ENCODE measurements at regions not wholly inside any gene's neighbourhood (a gene's known extent, or its start where the extent isn't known, plus 50 kb on each side); places are given as distances from the start of the nearest gene placed in this dataset.
"Not testable (repeated sequence)": the region's sequence is repeated elsewhere in the genome, so short reads cannot be mapped to it uniquely, and the experiment has no call there.

GRCh38 chr5:82885627-82886389, 191.4 kb downstream of the TMEM167A start:
- Histone ChIP-seq H3K27me3 (ENCODE audit: low read depth, low read length) (no peaks in the 10 kb centered on the region), H3K4me3 (ENCODE audit: low read depth in 1 of 2, low read length in 2 of 2) (no peak overlapping the region), H3K36me3 (ENCODE audit: control insufficient read depth in 1 of 2, insufficient read depth in 2 of 2, low read length in 2 of 2) (no peaks in the 10 kb centered on the region), H3K4me1 (ENCODE audit: control insufficient read depth in 1 of 2, insufficient read depth in 2 of 2, low read length in 2 of 2) (no peaks in the 10 kb centered on the region), H3K9me3 (ENCODE audit: control insufficient read depth in 1 of 2, low read length in 2 of 2) (peaks cover 0 to 4% of the 10 kb centered on the region in 2 donors), H3K27ac (ENCODE audit: low read length) (no peak overlapping the region)

DNA sequence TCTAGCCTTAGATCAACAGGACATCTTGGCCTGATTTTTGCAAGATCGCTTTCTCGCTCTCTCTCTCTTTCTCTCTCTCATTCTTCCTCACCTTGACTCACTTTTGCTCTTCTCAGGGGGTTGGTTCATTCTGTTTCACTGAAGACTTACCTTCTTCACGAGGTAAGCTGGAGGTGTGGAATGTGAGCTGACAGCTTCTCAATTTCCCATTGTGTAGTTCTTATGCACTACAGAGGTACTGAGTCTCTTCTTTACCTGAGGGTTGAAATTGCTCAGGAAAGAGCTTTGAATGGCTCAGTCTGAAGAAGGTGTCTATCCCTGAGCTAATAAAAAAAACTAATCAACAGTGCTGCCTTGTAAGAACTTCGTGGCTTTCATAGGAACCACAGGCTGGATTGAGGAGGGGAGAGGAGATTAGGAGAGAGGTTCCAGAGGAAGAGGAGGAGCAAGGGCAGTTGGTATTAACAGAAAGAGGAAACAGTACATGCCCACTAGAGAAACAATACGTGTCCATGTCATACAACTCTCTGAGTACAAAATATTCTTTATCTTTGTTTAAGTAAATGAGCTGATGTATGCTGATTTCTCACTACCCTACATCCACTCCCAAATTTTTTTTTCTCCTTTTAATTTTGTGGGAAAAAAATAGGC, 192.2 kb downstream of the TMEM167A start:
- no peaks in the 10 kb centered on the region for H3K27me3 ChIP-seq (ENCODE audit: low read depth, low read length)
- H3K4me1 ChIP-seq (ENCODE audit: control insufficient read depth in 1 of 2, insufficient read depth in 2 of 2, low read length in 2 of 2), result no peaks in the 10 kb centered on the region
- H3K9me3 ChIP-seq (ENCODE audit: control insufficient read depth in 1 of 2, low read length in 2 of 2), result peaks cover 0 to 12% of the 10 kb centered on the region in 2 donors
- no peaks in the 10 kb centered on the region for H3K36me3 ChIP-seq (ENCODE audit: control insufficient read depth in 1 of 2, insufficient read depth in 2 of 2, low read length in 2 of 2)
- H3K4me3 ChIP-seq (ENCODE audit: low read depth in 1 of 2, low read length in 2 of 2), result no peak overlapping the region
- no peak overlapping the region for H3K27ac ChIP-seq (ENCODE audit: low read length)

GRCh38 chr5:82882316-82882715, 194.9 kb downstream of the TMEM167A start:
- no peaks in the 10 kb centered on the region for H3K27me3 ChIP-seq (ENCODE audit: low read depth, low read length)
- H3K9me3 ChIP-seq (ENCODE audit: control insufficient read depth in 1 of 2, low read length in 2 of 2), result peaks cover 8 to 19% of the 10 kb centered on the region in 2 donors
- H3K27ac ChIP-seq (ENCODE audit: low read length), result no peak overlapping the region
- H3K36me3 ChIP-seq (ENCODE audit: control insufficient read depth in 1 of 2, insufficient read depth in 2 of 2, low read length in 2 of 2), result no peaks in the 10 kb centered on the region
- no peaks in the 10 kb centered on the region for H3K4me1 ChIP-seq (ENCODE audit: control insufficient read depth in 1 of 2, insufficient read depth in 2 of 2, low read length in 2 of 2)
- no peak overlapping the region for H3K4me3 ChIP-seq (ENCODE audit: low read depth in 1 of 2, low read length in 2 of 2)

DNA sequence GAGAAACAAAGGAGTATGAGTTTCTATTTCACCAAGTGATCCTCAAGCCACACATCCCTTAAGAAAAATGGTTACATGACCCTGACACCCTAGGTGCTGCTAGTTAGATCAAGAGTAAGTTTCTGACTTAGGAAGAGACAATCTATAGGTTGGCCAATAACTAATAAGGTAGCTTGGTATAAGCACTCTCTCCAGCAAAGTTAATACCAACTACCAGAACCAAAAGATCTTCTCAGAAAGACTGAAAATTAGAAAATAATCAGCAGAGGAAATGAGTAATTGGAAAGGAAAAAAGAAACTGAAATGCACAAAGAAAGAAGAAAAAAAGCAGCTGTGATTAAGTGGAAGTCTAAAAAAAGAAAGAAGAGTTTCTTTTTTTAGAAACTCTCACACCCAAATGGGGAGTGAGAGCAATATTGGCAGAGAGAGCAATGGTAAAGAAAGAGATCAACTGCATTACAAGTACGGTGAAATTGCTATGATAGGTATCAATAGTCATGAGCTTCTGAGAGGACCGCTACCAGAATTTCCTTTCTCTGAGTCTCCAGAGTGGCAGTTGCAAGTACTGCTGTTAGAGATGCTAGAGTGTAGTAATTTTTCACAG, 195.5 kb downstream of the TMEM167A start:
- H3K4me1 ChIP-seq (ENCODE audit: control insufficient read depth in 1 of 2, insufficient read depth in 2 of 2, low read length in 2 of 2), result no peaks in the 10 kb centered on the region

DNA sequence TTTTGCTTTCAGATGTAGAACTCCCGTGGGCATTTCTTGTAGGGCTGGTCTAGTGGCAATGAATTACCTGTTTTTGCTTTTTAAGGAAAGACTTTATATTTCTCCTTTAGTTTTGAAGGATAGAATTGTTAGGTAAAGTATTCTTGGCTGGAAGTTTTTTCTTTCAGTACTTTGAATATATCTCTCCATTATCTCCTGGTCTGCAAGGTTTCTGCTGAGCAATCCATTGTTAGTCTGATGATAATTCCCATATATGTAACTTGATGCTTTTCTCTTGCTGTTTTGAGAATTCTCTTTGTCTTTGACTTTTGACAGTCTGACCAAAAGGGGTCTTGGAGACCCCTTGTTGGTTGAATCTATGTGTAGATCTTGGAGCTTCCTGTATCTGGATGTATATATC, 198.1 kb downstream of the TMEM167A start:
- Histone ChIP-seq H3K27me3 (ENCODE audit: low read depth, low read length) (no peaks in the 10 kb centered on the region), H3K9me3 (ENCODE audit: control insufficient read depth in 1 of 2, low read length in 2 of 2) (peaks cover 8 to 23% of the 10 kb centered on the region in 2 donors), H3K36me3 (ENCODE audit: control insufficient read depth in 1 of 2, insufficient read depth in 2 of 2, low read length in 2 of 2) (no peaks in the 10 kb centered on the region), H3K4me3 (ENCODE audit: low read depth in 1 of 2, low read length in 2 of 2) (no peak overlapping the region), H3K27ac (ENCODE audit: low read length) (no peak overlapping the region), H3K4me1 (ENCODE audit: control insufficient read depth in 1 of 2, insufficient read depth in 2 of 2, low read length in 2 of 2) (no peaks in the 10 kb centered on the region)

More for the DNA sequence above, 195.5 kb downstream of the TMEM167A start:
- Histone ChIP-seq H3K27ac (ENCODE audit: low read length) (no peak overlapping the region), H3K9me3 (ENCODE audit: control insufficient read depth in 1 of 2, low read length in 2 of 2) (peaks cover 8 to 22% of the 10 kb centered on the region in 2 donors), H3K27me3 (ENCODE audit: low read depth, low read length) (no peaks in the 10 kb centered on the region), H3K36me3 (ENCODE audit: control insufficient read depth in 1 of 2, insufficient read depth in 2 of 2, low read length in 2 of 2) (no peaks in the 10 kb centered on the region), H3K4me3 (ENCODE audit: low read depth in 1 of 2, low read length in 2 of 2) (no peak overlapping the region)

GRCh38 chr5:82873452-82873851, 203.7 kb downstream of the TMEM167A start:
- H3K27ac ChIP-seq (ENCODE audit: low read length), result no peak overlapping the region
- H3K4me1 ChIP-seq (ENCODE audit: control insufficient read depth in 1 of 2, insufficient read depth in 2 of 2, low read length in 2 of 2), result no peaks in the 10 kb centered on the region
- no peaks in the 10 kb centered on the region for H3K36me3 ChIP-seq (ENCODE audit: control insufficient read depth in 1 of 2, insufficient read depth in 2 of 2, low read length in 2 of 2)
- H3K27me3 ChIP-seq (ENCODE audit: low read depth, low read length), result no peaks in the 10 kb centered on the region
- H3K4me3 ChIP-seq (ENCODE audit: low read depth in 1 of 2, low read length in 2 of 2), result no peak overlapping the region
- peaks cover 0 to 4% of the 10 kb centered on the region in 2 donors for H3K9me3 ChIP-seq (ENCODE audit: control insufficient read depth in 1 of 2, low read length in 2 of 2)

- not testable (repeated sequence) for H3K9me3 ChIP-seq (ENCODE audit: control insufficient read depth in 1 of 2, low read length in 2 of 2)
Observed at GRCh38 chr5:82872321-82873288, 204.6 kb downstream of the TMEM167A start.

DNA sequence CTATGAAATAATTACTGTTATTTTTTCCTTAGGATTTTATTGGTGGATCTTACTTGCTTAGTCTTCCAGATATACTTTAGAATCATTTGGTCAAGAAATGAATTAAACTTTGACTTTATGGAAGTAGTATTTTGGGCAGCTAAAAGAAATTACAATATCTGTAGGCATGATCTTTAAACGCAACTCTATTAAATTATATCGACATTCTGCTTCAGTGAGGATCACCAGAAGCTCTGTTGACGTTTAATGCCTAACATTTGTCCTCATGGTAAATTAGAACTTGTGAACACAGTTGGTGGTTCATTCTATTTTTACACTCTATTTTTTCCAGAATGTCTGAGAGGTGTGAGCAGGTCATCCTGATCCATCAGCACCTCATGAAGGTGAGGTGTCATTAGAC, 211.6 kb downstream of the TMEM167A start:
- H3K36me3 ChIP-seq (ENCODE audit: control insufficient read depth in 1 of 2, insufficient read depth in 2 of 2, low read length in 2 of 2), result no peaks in the 10 kb centered on the region
- H3K4me1 ChIP-seq (ENCODE audit: control insufficient read depth in 1 of 2, insufficient read depth in 2 of 2, low read length in 2 of 2), result no peaks in the 10 kb centered on the region
- no peak overlapping the region for H3K27ac ChIP-seq (ENCODE audit: low read length)
- H3K27me3 ChIP-seq (ENCODE audit: low read depth, low read length), result no peaks in the 10 kb centered on the region
- H3K4me3 ChIP-seq (ENCODE audit: low read depth in 1 of 2, low read length in 2 of 2), result no peak overlapping the region
- H3K9me3 ChIP-seq (ENCODE audit: control insufficient read depth in 1 of 2, low read length in 2 of 2), result no peaks in the 10 kb centered on the region

More at GRCh38 chr5:82872321-82873288, 204.6 kb downstream of the TMEM167A start:
- H3K27me3 ChIP-seq (ENCODE audit: low read depth, low read length); H3K4me1 ChIP-seq (ENCODE audit: control insufficient read depth in 1 of 2, insufficient read depth in 2 of 2, low read length in 2 of 2); H3K36me3 ChIP-seq (ENCODE audit: control insufficient read depth in 1 of 2, insufficient read depth in 2 of 2, low read length in 2 of 2); H3K4me3 ChIP-seq (ENCODE audit: low read depth in 1 of 2, low read length in 2 of 2); H3K27ac ChIP-seq (ENCODE audit: low read length): not testable (repeated sequence)

DNA sequence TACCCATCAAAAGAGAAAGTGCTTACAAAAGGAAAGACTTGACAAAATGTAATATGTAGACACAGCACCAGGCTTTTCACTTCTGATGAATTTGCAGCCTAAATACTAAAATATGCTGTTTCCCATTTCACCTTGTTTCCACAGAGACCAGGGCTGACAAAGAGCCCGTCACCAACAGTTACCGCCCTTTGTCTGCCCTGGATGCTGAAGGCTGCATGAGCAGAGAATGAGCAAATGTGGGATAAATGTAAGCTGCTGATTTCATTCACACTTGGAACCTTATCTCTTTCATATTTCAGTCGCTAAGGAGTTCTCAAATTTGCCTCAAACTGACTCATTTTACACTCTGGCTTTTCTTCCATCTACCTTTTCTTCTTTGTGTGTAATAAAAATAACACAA, 213.9 kb downstream of the TMEM167A start:
- Histone ChIP-seq H3K27ac (ENCODE audit: low read length) (no peak overlapping the region), H3K4me1 (ENCODE audit: control insufficient read depth in 1 of 2, insufficient read depth in 2 of 2, low read length in 2 of 2) (no peaks in the 10 kb centered on the region), H3K27me3 (ENCODE audit: low read depth, low read length) (no peaks in the 10 kb centered on the region), H3K9me3 (ENCODE audit: control insufficient read depth in 1 of 2, low read length in 2 of 2) (no peaks in the 10 kb centered on the region), H3K36me3 (ENCODE audit: control insufficient read depth in 1 of 2, insufficient read depth in 2 of 2, low read length in 2 of 2) (no peaks in the 10 kb centered on the region), H3K4me3 (ENCODE audit: low read depth in 1 of 2, low read length in 2 of 2) (no peak overlapping the region)

DNA sequence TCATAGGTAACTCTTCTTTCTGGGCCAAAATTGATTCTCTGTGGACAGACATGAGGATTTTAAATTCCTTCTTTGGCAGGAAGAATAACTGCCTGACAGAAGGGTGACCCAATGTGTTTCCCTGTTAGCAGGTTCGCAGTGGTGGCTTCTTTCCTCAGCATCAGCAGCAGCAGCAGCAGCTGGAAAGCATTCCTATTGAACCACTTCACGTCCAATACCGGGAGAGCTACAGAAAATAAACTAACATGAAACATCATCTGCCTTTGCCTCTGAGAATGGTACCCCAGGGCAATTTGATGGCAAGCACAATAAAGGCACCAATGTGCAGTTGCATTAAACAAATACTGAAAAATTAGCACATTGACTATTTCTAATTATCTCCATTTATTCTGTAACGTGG, 214.5 kb downstream of the TMEM167A start:
- H3K36me3 ChIP-seq (ENCODE audit: control insufficient read depth in 1 of 2, insufficient read depth in 2 of 2, low read length in 2 of 2), result no peaks in the 10 kb centered on the region
- no peak overlapping the region for H3K4me3 ChIP-seq (ENCODE audit: low read depth in 1 of 2, low read length in 2 of 2)
- no peaks in the 10 kb centered on the region for H3K9me3 ChIP-seq (ENCODE audit: control insufficient read depth in 1 of 2, low read length in 2 of 2)
- no peaks in the 10 kb centered on the region for H3K27me3 ChIP-seq (ENCODE audit: low read depth, low read length)
- no peak overlapping the region for H3K27ac ChIP-seq (ENCODE audit: low read length)
- no peaks in the 10 kb centered on the region for H3K4me1 ChIP-seq (ENCODE audit: control insufficient read depth in 1 of 2, insufficient read depth in 2 of 2, low read length in 2 of 2)

DNA sequence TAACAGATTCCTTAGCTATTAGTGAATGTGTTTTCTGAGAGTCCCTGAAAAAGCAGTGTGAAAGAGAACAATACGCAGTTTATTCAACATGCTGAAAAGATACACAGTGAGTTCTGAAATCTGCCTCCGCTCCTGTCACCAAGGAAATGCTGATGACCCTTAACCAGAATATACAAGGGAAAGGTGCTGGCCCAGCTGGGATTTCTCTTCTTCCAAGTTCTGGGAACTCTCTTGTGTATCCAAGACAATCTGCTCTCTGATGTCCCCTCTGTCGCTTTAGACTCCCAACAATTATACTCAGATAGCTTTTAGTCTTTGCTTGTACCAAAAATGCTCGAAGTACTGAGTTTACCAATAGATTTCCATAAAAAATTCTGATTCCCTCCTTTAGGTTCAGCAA, 214.9 kb downstream of the TMEM167A start:
- Histone ChIP-seq H3K4me3 (ENCODE audit: low read depth in 1 of 2, low read length in 2 of 2) (no peak overlapping the region), H3K36me3 (ENCODE audit: control insufficient read depth in 1 of 2, insufficient read depth in 2 of 2, low read length in 2 of 2) (no peaks in the 10 kb centered on the region), H3K9me3 (ENCODE audit: control insufficient read depth in 1 of 2, low read length in 2 of 2) (no peaks in the 10 kb centered on the region), H3K27me3 (ENCODE audit: low read depth, low read length) (no peaks in the 10 kb centered on the region), H3K27ac (ENCODE audit: low read length) (no peak overlapping the region), H3K4me1 (ENCODE audit: control insufficient read depth in 1 of 2, insufficient read depth in 2 of 2, low read length in 2 of 2) (no peaks in the 10 kb centered on the region)

All from muscle layer of duodenum (tissue), 2 donors.